GM12874 (cell line): ENCODE measurements at regions not wholly inside any gene's neighbourhood (a gene's known extent, or its start where the extent isn't known, plus 50 kb on each side); places are given as distances from the start of the nearest gene placed in this dataset.

Source experiments
- TF ChIP-seq, protein P1 (sequence below): IDR thresholded peaks from 2 replicates; pipeline ENCODE4 v1.5.1; 2011; ENCODE audit warnings: low read depth, mild to moderate bottlenecking, control low read depth, low read length, moderate library complexity; ENCODE audit not compliant: insufficient read depth

DNA sequence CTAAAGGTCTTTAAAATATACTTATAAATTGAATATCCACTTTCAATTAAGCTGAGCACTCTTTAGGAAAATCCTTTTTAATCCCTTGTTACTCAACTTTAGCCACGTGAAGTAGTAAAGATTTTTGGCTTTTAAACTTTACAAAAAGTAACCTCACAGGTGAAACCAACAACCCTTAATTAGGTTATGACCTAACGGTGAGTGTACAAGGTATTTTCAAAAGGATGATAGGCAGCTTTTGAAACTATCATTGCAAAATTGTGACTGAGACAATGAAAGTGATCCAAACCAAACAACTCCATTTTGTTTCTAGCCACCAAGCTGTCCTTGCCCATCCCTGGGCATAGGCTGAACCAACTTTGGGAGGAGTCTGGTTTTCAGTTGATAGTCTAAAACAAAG lies 940.2 kb downstream of the OTOL1 start:
- TF ChIP-seq, protein P1, sequence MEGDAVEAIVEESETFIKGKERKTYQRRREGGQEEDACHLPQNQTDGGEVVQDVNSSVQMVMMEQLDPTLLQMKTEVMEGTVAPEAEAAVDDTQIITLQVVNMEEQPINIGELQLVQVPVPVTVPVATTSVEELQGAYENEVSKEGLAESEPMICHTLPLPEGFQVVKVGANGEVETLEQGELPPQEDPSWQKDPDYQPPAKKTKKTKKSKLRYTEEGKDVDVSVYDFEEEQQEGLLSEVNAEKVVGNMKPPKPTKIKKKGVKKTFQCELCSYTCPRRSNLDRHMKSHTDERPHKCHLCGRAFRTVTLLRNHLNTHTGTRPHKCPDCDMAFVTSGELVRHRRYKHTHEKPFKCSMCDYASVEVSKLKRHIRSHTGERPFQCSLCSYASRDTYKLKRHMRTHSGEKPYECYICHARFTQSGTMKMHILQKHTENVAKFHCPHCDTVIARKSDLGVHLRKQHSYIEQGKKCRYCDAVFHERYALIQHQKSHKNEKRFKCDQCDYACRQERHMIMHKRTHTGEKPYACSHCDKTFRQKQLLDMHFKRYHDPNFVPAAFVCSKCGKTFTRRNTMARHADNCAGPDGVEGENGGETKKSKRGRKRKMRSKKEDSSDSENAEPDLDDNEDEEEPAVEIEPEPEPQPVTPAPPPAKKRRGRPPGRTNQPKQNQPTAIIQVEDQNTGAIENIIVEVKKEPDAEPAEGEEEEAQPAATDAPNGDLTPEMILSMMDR = no peak

DNA sequence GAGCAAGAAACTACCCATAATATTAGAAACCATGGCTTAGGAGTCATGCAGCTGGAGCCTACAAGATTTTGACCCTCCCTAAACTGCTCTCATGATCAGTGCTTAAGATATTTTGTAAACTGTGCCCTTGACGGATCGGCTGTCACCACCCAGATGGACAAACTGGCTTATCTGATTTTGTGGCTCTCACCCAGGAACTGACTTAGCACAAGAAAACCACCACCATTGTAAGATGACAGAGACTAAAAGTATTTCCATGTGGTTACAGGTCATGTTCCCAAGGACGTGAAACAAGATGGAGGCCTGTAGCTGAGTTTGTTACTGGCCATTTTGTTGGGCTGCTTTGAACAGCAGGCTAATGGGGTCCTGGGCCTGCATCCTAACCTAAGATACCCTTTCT lies 940.9 kb downstream of the OTOL1 start:
- TF ChIP-seq, protein P1 = no peak

DNA sequence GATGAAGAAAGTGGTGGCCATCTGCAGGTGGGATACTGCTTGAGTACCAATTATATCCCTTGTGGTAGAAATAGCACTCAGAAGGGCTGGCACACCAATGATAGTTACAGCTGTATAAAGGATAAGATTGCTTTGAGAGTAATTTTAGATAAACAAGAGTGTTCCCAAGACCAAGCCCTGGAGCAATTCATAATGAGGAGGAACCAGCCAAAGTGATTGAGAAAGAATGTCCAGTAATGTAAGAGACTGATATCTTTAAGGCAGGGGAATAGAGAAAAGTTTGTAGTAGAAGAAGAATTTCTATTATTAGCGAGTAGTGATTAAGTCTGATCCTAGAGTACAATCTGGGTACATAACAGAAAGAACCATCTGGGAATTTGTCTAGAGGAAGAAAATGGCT lies 945.1 kb downstream of the OTOL1 start:
- TF ChIP-seq, protein P1 = no peak

DNA sequence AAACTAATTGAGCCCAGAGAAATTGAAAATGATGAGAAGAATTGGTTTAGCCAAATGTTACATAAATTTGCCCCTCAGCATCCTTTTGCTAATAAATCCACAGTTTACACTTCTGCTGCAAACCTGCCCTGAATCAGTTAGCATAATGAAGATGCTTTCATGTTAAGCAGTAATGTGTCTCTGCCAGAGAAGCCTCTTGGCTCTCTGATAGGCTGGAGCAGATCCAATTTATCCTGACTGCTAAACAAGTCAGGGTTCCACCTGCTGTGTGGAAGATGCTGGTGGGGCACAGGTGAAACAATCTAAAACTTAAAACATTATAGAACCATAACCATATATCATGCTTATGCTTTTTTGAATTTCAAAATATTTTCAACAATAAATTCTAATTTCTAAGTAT lies 946.8 kb downstream of the OTOL1 start:
- TF ChIP-seq, protein P1 = no peak

DNA sequence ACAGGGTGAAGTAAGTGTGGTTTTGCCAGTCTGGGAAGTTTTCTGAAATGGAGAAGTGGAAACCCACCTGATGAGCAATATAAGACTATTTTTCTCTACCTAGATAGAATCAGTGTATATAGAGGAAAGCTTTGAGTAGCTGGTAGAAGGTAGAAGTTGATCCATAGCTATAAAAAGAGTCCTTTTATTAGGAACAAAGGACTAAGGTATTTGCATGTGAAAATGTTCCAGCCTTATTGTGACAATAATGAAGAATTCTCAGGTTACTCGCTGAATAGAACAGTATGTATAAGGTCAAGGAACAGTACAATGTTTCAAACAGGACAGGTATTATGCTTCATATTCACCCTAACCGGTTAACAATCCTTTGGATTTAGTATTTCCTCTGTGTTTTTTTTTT lies 972.2 kb downstream of the OTOL1 start:
- TF ChIP-seq, protein P1 = no peak

DNA sequence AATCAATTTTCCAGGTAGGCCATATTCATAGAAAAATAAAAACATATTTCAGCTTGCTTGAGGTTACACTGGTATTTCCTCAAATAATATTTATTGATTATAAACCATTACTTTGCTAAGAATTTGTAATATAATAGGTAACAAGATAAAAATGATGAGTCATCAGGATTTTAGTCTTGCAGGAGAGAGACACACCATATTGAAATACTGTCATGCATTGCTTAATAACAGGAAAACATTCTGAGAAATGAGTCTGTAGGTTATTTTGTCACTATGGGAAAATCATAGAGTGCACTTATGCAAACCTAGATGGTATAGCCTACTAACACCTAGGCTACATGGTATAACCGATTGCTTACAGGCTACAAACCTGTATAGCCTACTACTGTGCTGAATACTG lies 990.5 kb downstream of the OTOL1 start:
- TF ChIP-seq, protein P1 = no peak

DNA sequence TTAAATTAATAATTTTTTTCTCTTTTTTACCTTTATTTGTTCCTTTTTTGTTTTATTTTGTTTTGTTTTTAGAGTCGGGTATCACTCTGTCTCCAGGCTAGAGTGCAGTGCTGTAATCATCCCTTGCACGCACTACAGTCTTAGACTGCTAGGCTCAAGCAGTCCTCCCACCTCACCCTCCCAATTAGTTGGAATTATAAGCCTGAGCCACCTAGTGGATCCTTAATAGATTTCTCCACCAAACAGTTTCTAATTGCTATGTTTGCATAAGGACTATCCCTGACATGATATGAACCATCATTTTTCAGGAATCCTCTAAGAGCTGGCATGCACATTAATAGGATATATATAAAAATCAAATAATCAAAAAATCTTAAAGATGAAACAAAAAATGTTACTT lies 993.2 kb downstream of the OTOL1 start:
- TF ChIP-seq, protein P1 = no peak

DNA sequence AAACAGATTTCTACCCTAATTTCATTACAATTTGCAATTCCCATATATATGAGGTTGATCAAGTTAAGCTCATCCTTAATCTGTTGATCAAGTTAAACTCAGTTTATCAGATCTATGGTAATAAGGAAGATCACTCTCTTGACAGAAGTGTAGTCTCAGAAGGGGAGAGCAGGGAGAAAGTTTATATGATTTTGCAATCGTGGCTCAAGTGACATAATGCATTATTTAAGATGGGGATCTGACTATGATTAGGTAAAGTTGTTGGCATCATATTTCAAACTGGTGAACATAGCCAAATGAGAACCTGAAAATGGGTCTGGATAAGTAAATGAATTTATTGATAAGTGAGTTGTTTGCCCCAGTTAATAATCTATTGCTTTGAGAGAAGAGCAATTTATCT lies 995.3 kb downstream of the OTOL1 start:
- TF ChIP-seq, protein P1 = no peak
